ENCODE measurements at regions not wholly inside any gene's neighbourhood (a gene's known extent, or its start where the extent isn't known, plus 50 kb on each side); places are given as distances from the start of the nearest gene placed in this dataset.

- DNase-seq (ENCODE audit: low read depth in 4 of 4, low spot score in 3 of 4): no peak
Measured at GRCh38 chr12:91937009-91937408, 208.6 kb downstream of the BTG1 start.

GRCh38 chr12:91935296-91935695 lies 210.3 kb downstream of the BTG1 start:
- peak in 2 of 4 donors; percentile 9 to 22 for DNase-seq (ENCODE audit: low read depth in 4 of 4, low spot score in 3 of 4)

GRCh38 chr12:91931111-91931510 lies 214.5 kb downstream of the BTG1 start:
- DNase-seq (ENCODE audit: low read depth in 4 of 4, low spot score in 3 of 4): no peak

DNA sequence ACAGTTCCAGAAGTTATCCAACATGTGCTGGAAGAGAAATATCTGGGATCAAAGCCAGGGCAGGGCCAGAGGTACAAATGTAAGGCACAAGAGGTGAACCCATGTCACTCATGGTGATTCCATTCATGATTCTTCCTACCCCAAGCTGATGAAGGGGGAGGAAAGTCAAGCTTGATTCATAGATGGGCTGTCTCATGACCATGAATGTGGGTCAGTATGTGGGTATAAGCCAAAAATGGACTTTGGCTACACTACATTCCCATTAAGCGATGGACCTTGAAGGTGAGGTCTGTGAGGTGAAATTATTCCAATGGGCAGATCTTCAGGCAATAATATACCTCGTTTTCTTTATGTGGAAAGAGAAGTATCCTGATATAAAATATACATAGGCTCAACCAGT lies 217.1 kb downstream of the BTG1 start:
- no peak for DNase-seq (ENCODE audit: low read depth in 4 of 4, low spot score in 3 of 4)

GRCh38 chr12:91926848-91927247 lies 218.8 kb downstream of the BTG1 start:
- DNase-seq (ENCODE audit: low read depth in 4 of 4, low spot score in 3 of 4): no peak

- DNase-seq (ENCODE audit: low read depth in 4 of 4, low spot score in 3 of 4): no peak
Measured at GRCh38 chr12:91924827-91925226, 220.8 kb downstream of the BTG1 start.

- no peak for DNase-seq (ENCODE audit: low read depth in 4 of 4, low spot score in 3 of 4)
Measured at GRCh38 chr12:91923864-91924263, 221.8 kb downstream of the BTG1 start.

DNA sequence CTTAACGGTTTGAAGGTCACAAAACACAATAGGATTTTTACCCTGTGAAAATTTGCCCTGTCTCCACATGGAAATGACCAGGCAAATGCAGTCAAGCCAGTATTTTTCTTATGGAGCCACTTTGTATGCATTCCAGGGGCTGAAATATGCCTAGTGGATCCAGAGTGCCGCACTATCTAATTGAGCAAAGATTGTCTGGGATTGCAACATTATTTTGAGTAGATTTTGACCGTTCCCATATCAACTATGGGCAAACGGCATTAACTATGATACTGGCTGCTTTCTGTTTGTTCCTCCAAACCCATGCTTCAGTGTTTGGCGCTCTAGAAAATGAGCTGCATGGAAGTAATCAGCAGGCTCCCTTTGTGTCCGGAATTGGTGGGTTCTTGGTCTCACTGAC lies 223.0 kb downstream of the BTG1 start:
- no peak for DNase-seq (ENCODE audit: low read depth in 4 of 4, low spot score in 3 of 4)

DNA sequence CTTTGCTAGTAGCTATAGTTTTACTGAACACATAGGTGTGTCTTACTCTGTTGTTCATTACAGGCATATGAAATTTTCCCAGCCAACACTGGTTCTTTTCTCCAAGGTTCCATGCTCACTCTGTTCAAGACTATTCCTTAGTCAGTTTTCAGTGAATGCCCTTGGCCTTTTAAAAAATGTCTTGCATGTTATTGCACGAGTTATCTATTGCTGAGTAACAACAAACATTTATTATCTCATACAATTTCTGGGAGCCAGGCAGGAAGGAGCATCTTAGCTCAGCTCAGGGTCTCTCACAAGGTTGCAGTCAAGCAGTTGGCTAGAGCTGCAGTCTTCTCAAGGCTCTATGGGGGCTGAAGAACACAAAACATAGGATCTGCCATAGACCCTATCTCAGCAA lies 223.5 kb downstream of the BTG1 start:
- no peak for DNase-seq (ENCODE audit: low read depth in 4 of 4, low spot score in 3 of 4)

DNA sequence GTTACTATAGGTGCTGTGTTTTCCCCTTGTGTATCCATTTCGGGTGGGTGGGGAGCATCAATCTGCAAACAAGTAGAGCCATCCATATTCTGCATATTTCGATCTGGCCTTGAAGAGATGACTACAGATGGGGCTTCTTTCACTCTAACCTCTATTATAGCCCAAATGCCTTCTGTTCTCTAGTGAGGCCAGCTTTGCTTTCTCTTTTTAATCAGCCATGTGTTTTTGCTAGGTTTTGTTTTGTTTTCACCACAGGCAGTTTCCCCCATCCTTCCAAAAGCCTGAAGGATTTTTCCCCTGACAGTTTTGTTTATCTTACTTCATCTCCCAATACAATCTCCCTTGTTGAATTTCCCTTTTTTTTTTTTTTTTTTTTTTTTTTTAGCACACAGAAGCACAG lies 224.1 kb downstream of the BTG1 start:
- DNase-seq (ENCODE audit: low read depth in 4 of 4, low spot score in 3 of 4): no peak

DNA sequence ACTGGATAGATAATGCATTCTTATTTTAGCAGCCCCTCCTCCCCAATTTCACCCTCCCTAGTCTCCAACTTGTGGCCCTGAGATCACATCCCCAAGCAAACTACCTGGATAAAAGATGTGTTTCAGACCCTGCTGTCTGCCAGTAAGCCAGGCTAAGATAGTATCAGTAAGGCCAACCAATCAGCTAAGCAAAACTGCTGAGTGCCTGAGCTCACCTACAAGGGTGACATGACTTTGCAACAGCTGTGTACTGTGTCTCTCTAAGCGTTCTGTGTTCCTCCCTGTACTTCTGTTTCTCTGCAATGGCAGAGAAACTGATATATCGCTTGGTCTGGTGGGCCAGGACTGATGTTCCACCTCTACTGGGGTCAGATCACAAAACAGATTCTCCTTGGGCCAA lies 224.9 kb downstream of the BTG1 start:
- no peak for DNase-seq (ENCODE audit: low read depth in 4 of 4, low spot score in 3 of 4)

GRCh38 chr12:91920276-91920675 lies 225.4 kb downstream of the BTG1 start:
- DNase-seq (ENCODE audit: low read depth in 4 of 4, low spot score in 3 of 4): no peak

GRCh38 chr12:91918431-91918830 lies 227.2 kb downstream of the BTG1 start:
- no peak for DNase-seq (ENCODE audit: low read depth in 4 of 4, low spot score in 3 of 4)

DNA sequence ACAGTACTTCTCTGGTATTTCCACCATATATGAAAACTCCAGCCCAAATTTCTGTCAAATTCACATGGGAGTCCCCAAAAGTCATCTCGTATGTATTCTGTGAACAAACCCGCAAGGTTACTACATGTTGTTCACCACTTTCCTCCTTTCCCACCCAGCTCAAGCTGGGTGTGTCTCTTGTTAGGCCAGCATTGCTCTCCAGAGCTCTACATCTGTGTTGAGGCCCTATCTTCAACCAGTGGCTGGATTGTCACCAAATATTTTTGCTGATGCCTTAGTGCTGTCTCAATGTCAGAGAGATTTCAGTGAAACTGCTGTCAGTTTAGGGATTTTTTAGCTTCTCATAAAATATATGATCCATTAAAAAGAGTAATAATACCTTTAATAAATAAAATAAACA lies 230.9 kb downstream of the BTG1 start:
- DNase-seq (ENCODE audit: low read depth in 4 of 4, low spot score in 3 of 4): no peak

DNA sequence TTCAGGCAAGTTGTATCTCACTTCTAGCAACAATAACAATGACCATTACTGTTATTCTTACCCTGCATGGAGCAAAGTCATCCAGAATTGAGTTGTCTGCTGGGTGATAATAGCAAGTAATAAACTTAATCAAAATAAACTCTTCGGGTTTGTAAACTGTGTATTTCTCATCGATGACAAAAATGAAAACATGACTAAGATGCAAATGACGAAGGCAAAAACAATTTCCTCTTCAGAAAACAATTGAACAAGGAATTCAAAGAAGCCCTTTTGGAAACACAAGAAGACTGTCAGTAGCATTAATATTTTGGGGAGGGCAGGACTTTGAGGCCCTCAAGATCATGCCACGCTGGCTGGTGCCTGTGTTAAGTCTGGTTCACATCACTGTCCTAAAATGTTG lies 232.0 kb downstream of the BTG1 start:
- no peak for DNase-seq (ENCODE audit: low read depth in 4 of 4, low spot score in 3 of 4)

GRCh38 chr12:91913124-91913523 lies 232.5 kb downstream of the BTG1 start:
- DNase-seq (ENCODE audit: low read depth in 4 of 4, low spot score in 3 of 4): no peak

DNA sequence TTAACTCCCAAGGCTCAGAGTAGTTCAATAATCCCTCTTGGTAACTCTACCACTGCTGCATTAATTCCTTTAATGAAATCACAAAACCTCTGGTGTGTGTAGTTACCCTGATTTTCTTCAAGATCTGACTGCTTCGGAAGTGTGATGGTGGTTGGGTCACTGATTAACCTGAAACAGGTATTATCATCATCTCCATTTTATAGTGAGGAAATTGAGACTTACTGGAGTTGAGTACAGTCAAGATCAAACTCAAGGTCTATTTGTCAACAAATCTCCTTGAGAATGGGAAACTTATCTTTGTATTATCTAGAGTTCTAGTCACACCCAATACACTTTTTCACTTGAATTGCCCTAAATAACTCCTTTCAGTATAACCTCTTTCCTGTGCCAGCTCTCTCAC lies 233.5 kb downstream of the BTG1 start:
- DNase-seq (ENCODE audit: low read depth in 4 of 4, low spot score in 3 of 4): no peak

GRCh38 chr12:91910871-91911388 lies 234.7 kb downstream of the BTG1 start:
- DNase-seq (ENCODE audit: low read depth in 4 of 4, low spot score in 3 of 4): no peak

DNA sequence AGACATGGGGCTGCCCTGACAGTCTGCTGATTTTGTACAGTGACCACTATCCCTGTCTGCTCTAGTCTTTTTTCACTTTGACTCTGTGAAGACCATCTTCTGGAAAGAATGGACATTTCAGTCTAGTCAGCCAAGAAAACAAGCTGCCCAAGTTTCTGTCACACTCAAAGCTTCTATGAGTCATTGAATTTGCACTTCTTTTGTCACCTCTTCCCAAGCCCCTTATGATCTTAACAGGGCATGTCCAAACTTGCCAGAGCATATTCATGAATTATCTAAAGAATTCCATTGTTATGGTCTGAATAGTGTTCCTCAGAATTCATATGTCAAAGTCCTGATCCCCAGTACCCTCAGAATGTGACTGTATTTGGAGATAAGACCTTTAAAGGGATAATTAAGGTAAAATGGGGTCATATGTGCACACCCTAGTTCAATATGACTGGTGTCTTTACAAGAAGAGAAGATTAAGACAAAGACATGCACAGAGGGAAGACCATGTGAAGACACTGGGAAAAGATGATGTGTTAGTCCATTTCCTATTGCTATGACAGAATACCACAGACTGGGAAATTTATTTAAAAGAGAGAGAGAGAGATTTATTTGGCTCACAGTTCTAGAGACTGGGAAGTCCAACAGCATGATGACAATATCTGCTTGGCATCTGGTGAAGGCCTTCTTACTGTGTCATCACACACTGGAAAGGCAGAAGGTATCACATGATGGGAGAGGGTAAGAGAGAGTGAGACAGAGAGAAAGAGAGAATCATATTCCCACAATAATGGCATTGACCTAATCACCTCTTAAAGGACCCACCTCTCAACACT lies 242.6 kb downstream of the BTG1 start:
- no peak for DNase-seq (ENCODE audit: low read depth in 4 of 4, low spot score in 3 of 4)

GRCh38 chr12:91901381-91902074 lies 244.1 kb downstream of the BTG1 start:
- DNase-seq (ENCODE audit: low read depth in 4 of 4, low spot score in 3 of 4): no peak

DNA sequence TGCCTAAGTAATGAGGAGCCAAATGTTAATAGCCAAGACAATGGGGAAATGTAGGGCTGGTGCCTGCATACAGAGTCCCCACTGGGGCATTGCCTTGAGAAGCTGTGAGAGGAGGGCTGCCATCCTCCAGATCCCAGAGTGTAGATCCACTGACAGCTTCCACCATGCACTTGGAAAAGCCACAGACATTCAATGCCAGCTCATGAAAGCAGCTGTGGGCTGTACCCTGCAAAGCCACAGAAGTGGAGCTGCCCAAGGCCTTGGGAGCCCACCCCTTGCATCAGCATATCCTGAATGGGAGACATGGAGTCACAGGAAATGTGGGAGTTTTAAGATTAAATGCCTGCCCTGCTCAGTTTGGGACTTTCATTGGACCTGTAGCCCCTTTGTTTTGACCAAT lies 244.7 kb downstream of the BTG1 start:
- no peak for DNase-seq (ENCODE audit: low read depth in 4 of 4, low spot score in 3 of 4)

DNA sequence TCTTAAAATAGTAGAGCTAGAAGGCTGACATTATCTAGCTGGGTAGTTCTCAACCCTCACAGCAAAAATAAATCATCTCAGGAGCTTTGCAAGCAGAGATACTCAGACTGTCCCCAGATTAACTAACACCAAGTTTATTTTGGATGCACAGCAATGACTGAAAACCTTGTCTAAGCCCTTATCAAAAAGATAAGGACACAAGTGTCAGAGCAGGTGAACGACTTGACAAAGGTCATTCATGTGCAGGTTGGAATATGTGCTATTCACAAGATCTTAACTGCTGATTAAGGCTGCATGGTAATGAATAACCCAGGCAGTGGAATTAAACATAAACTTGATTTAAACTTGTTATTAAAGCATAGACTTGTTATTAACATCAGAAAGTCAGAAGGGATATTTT lies 246.6 kb downstream of the BTG1 start:
- no peak for DNase-seq (ENCODE audit: low read depth in 4 of 4, low spot score in 3 of 4)
